Kidney epithelial cell (primary cell): ENCODE measurements at regions not wholly inside any gene's neighbourhood (a gene's known extent, or its start where the extent isn't known, plus 50 kb on each side); places are given as distances from the start of the nearest gene placed in this dataset.
"Not testable (repeated sequence)": the region's sequence is repeated elsewhere in the genome, so short reads cannot be mapped to it uniquely, and the experiment has no call there.

Experiments
- DNase-seq: peaks from one replicate; pipeline ENCODE4 v3.0.0-alpha.2; 2010; ENCODE audit warnings: low read depth
- H3K27me3 ChIP-seq: 2 replicates; pipeline ENCODE4 v1.6.0; 2011; ENCODE audit warnings: low read length; ENCODE audit not compliant: control insufficient read depth, insufficient read depth
- H3K36me3 ChIP-seq: 2 replicates; pipeline ENCODE4 v1.5.1; 2011; ENCODE audit warnings: low read length; ENCODE audit not compliant: control insufficient read depth, insufficient read depth
- H3K4me3 ChIP-seq: 2 replicates; pipeline ENCODE4 v1.5.1; 2011; ENCODE audit warnings: low read depth, mild to moderate bottlenecking, control low read depth, low read length
- TF ChIP-seq, protein P1 (sequence below): IDR thresholded peaks from 2 replicates; pipeline ENCODE4 v1.5.1; 2011; ENCODE audit warnings: mild to moderate bottlenecking, moderate library complexity, low read length, control low read depth, inconsistent platforms; ENCODE audit not compliant: insufficient read depth, poor library complexity, severe bottlenecking

DNA sequence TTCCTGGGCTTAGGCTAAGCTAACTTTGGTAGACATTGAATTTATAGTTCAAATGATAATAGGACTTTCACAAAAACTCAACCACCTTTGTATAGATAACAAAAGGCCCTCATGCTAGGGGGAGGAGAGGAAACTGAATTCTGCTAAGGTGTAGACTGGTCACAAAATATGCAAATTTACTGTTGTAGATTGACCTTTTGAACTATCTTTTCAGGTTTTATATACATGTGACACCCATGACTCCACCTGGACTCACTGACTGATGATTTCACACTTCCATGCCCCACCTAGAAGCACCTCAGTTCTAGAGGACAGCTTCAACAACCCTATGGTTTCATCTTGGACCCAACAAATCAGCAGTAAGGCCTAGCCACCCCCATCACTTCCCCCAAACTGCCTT is 165.7 kb downstream of the CEMIP2 start:
- DNase-seq = no peak
- TF ChIP-seq, protein P1, sequence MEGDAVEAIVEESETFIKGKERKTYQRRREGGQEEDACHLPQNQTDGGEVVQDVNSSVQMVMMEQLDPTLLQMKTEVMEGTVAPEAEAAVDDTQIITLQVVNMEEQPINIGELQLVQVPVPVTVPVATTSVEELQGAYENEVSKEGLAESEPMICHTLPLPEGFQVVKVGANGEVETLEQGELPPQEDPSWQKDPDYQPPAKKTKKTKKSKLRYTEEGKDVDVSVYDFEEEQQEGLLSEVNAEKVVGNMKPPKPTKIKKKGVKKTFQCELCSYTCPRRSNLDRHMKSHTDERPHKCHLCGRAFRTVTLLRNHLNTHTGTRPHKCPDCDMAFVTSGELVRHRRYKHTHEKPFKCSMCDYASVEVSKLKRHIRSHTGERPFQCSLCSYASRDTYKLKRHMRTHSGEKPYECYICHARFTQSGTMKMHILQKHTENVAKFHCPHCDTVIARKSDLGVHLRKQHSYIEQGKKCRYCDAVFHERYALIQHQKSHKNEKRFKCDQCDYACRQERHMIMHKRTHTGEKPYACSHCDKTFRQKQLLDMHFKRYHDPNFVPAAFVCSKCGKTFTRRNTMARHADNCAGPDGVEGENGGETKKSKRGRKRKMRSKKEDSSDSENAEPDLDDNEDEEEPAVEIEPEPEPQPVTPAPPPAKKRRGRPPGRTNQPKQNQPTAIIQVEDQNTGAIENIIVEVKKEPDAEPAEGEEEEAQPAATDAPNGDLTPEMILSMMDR = no peak
- no peak overlapping the region for H3K4me3 ChIP-seq
- no peaks in the 10 kb centered on the region for H3K27me3 ChIP-seq
- no peaks in the 10 kb centered on the region for H3K36me3 ChIP-seq

DNA sequence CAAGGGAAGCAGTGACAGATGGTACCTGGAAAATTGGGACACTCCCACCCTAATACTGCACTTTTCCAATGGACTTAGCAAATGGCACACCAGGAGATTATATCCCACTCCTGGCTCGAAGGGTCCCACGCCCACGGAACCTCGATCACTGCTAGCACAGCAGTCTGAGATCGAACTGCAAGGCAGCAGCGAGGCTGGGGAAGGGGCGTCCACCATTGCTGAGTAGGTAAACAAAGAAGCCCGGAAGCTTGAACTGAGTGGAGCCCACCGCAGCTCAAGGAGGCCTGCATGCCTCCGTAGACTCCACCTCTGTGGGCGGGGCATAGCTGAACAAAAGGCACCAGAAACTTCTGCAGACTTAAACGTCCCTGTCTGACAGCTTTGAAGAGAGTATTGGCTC is 172.6 kb downstream of the CEMIP2 start:
- not testable (repeated sequence) for H3K27me3 ChIP-seq, H3K4me3 ChIP-seq, H3K36me3 ChIP-seq, DNase-seq

DNA sequence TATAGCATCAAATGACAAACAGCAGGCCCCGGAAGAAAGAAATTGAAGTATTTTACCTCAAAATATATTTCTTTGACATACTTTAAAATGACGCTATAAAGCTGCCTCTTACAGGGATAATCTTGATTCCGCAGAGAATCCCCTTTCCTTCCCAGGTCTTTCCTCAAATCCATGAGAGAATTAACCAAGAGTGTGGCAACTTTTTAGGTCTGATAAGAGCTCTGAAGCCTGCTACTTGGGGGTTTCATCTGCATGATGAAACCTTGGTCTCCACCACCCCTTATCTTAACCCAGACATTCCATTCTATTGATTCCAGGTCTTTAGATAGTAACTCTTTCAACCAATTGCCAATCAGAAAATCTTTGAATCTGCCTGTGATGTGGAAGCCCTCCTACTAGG is 173.8 kb downstream of the CEMIP2 start:
- H3K4me3 ChIP-seq = no peak overlapping the region
- no peaks in the 10 kb centered on the region for H3K27me3 ChIP-seq
- no peak for DNase-seq
- TF ChIP-seq, protein P1 = no peak
- H3K36me3 ChIP-seq = no peaks in the 10 kb centered on the region

- Histone ChIP-seq H3K4me3 (no peak overlapping the region), H3K36me3 (no peaks in the 10 kb centered on the region), H3K27me3 (no peaks in the 10 kb centered on the region)
- TF ChIP-seq, protein P1 = no peak
- DNase-seq = peak; percentile 35
Observed at GRCh38 chr9:71592400-71592799, 175.9 kb downstream of the CEMIP2 start.

- Histone ChIP-seq H3K36me3 (no peaks in the 10 kb centered on the region), H3K27me3 (no peaks in the 10 kb centered on the region), H3K4me3 (no peak overlapping the region)
- TF ChIP-seq, protein P1 = no peak
- DNase-seq = no peak
Observed at GRCh38 chr9:71590362-71590761, 178.0 kb downstream of the CEMIP2 start.

GRCh38 chr9:71589612-71590011 is 178.7 kb downstream of the CEMIP2 start:
- Histone ChIP-seq H3K27me3 (no peaks in the 10 kb centered on the region), H3K4me3 (no peak overlapping the region), H3K36me3 (no peaks in the 10 kb centered on the region)
- no peak for DNase-seq
- TF ChIP-seq, protein P1 = no peak
